NCI-H2196 treated with DMSO at 0.1 percent for 48 hours (cell line): ENCODE measurements at regions not wholly inside any gene's neighbourhood (a gene's known extent, or its start where the extent isn't known, plus 50 kb on each side); places are given as distances from the start of the nearest gene placed in this dataset.

Source experiments
- DNase-seq: peaks from one replicate; lab custom pipeline; 2025; ENCODE audit not compliant: unreplicated experiment; lab: John Stamatoyannopoulos, UW

- DNase-seq, result no peak
Observed at GRCh38 chr2:239608260-239608659, 207.4 kb upstream of the HDAC4 start.

- no peak for DNase-seq
Observed at GRCh38 chr2:239607517-239608191, 206.8 kb upstream of the HDAC4 start.

- no peak for DNase-seq
Observed at GRCh38 chr2:239606741-239607516, 206.1 kb upstream of the HDAC4 start.

- no peak for DNase-seq
Observed at GRCh38 chr2:239605976-239606375, 205.2 kb upstream of the HDAC4 start.

- no peak for DNase-seq
Observed at GRCh38 chr2:239605409-239605808, 204.6 kb upstream of the HDAC4 start.

- no peak for DNase-seq
Observed at GRCh38 chr2:239604861-239605260, 204.0 kb upstream of the HDAC4 start.

- no peak for DNase-seq
Observed at GRCh38 chr2:239603411-239604356, 202.9 kb upstream of the HDAC4 start.

- DNase-seq, result no peak
Observed at GRCh38 chr2:239602290-239603282, 201.8 kb upstream of the HDAC4 start.

- DNase-seq, result no peak
Observed at GRCh38 chr2:239601880-239602279, 201.1 kb upstream of the HDAC4 start.

GRCh38 chr2:239601201-239601851 lies 200.5 kb upstream of the HDAC4 start:
- DNase-seq, result no peak

GRCh38 chr2:239600650-239601049 lies 199.8 kb upstream of the HDAC4 start:
- no peak for DNase-seq

GRCh38 chr2:239600001-239600593 lies 199.3 kb upstream of the HDAC4 start:
- DNase-seq, result no peak

GRCh38 chr2:239599299-239599698 lies 198.5 kb upstream of the HDAC4 start:
- DNase-seq, result no peak

- no peak for DNase-seq
Observed at GRCh38 chr2:239598732-239599090, 197.9 kb upstream of the HDAC4 start.

- DNase-seq, result no peak
Observed at GRCh38 chr2:239598011-239598731, 197.4 kb upstream of the HDAC4 start.

- no peak for DNase-seq
Observed at GRCh38 chr2:239597216-239597615, 196.4 kb upstream of the HDAC4 start.

GRCh38 chr2:239596792-239597191 lies 196.0 kb upstream of the HDAC4 start:
- DNase-seq, result no peak

GRCh38 chr2:239596253-239596652 lies 195.4 kb upstream of the HDAC4 start:
- DNase-seq, result no peak

- DNase-seq, result no peak
Observed at GRCh38 chr2:239595726-239596125, 194.9 kb upstream of the HDAC4 start.
